Sigmoid colon (tissue), 6 donors: ENCODE measurements at regions not wholly inside any gene's neighbourhood (a gene's known extent, or its start where the extent isn't known, plus 50 kb on each side); places are given as distances from the start of the nearest gene placed in this dataset.
A peak's percentile ranks its signal among the peaks of the same experiment; 100 is the strongest.

Source experiments
- DNase-seq: peaks from one replicate; pipeline ENCODE4 v3.0.0-alpha.2; 2019
- H3K27ac ChIP-seq, 4 donors: fragments of 200-600 bp; sonication (generic); one replicate each; pipeline ENCODE4 v1.5.1; 2016 to 2019; ENCODE audit warnings: mild to moderate bottlenecking in 1 of 4
- H3K27me3 ChIP-seq, 3 donors: fragments of 200-600 bp; sonication (generic); one replicate each; pipeline ENCODE4 v1.5.1; 2019; ENCODE audit warnings: mild to moderate bottlenecking in 1 of 3
- H3K36me3 ChIP-seq, 4 donors: fragments of 200-600 bp; sonication (generic); one replicate each; pipeline ENCODE4 v1.5.1; 2016 to 2019
- H3K4me1 ChIP-seq, 4 donors: fragments of 200-600 bp; sonication (generic); one replicate each; pipeline ENCODE4 v1.5.1; 2017 to 2019
- H3K4me3 ChIP-seq, 4 donors: fragments of 200-600 bp; sonication (generic); one replicate each; pipeline ENCODE4 v1.5.1; 2017 to 2019; ENCODE audit warnings: mild to moderate bottlenecking in 2 of 4, moderate library complexity in 1 of 4
- H3K9me3 ChIP-seq, 4 donors: fragments of 200-600 bp in 3 of 4; sonication (generic) in 3 of 4; one replicate each; pipeline versions ENCODE4 v1.5.1 to v1.6.1; 2013 to 2019
- EP300 ChIP-seq, 4 donors: sonication (generic); formaldehyde crosslinking; IDR thresholded peaks; one replicate each; pipeline ENCODE4 v1.6.1; 2017; ENCODE audit warnings: antibody characterized with exemption in 4 of 4
- POLR2A ChIP-seq, 2 donors: fragments of 450-650 bp; IDR thresholded peaks; one replicate each; pipeline ENCODE4 v1.6.1; 2016; ENCODE audit warnings: antibody characterized with exemption in 2 of 2, mild to moderate bottlenecking in 2 of 2, moderate library complexity in 2 of 2
- POLR2AphosphoS5 ChIP-seq, 4 donors: sonication (generic); formaldehyde crosslinking; IDR thresholded peaks; one replicate each; pipeline ENCODE4 v1.6.1; 2017; ENCODE audit warnings: antibody characterized with exemption in 4 of 4
- WGBS, 2 donors: extraction: QIAGEN DNeasy Blood & Tissue Kit; methylation state at CpG; one replicate each; pipeline ENCODE4 v1.1.7; 2013; 5-methylcytosine and 5-hydroxymethylcytosine counted together
- intact Hi-C: fragments of 100-400 bp; cut with DNase I; formaldehyde crosslinking; loops from one replicate; pipeline ENCODE4 v1.15.1; 2023
- TF ChIP-seq, protein P1 (sequence below), 4 experiments: fragments of 450-650 bp in 3 of 4; fragments of 200-600 bp in 1 of 4; IDR thresholded peaks; one replicate each; pipeline ENCODE4 v1.5.1; 2016 to 2019; ENCODE audit warnings: antibody characterized with exemption in 4 of 4, mild to moderate bottlenecking in 3 of 4, moderate library complexity in 2 of 4
- donor health status: healthy with polysubstance abuse.
- donor health status: healthy.

DNA sequence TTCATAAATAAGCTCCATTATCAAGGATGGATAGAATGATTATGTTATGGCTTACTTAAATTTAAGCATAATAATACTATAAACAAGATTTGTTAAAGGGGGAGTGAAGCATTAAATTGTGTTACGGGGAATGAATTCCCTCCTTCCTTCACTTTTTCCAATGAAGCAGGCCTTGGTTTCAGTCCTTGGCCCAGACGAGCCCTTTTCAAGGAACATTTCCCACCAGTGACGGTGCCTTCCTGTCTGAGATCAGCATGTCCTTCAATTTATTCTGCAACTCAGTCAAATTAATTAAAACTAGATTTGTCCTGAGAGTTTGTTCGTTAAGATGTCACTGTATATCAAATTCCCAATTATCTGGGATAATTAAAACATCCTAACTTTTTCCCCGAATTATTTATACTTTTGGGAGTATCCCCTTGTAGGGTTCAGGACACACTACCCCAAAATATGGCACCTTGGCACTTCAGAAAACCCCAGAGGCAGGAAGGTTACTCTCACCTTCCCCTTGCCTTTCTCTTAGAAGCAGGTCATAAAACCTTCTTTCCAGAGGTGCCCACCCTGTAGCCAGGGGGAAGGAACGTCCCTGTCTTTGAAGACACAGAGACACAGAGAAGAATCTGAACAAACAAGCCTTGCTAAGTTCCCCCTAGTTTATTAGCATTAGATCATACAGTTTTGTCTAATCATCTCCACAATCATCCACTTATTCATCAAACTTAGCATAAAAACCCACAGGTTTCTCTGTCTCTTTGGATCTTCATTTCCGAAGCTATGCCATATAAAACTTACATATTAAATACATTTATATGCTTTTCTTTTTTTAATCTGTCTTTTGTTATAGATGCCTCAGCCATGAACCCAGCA is 86.2 kb upstream of the ARHGAP29 start:
- no peaks in the 10 kb centered on the region for H3K9me3 ChIP-seq
- no peak overlapping the region for H3K4me3 ChIP-seq
- H3K4me1 ChIP-seq, result peaks cover 0 to 27% (median 23%) of the 10 kb centered on the region in 4 donors
- H3K27ac ChIP-seq, result no peak overlapping the region
- no peaks in the 10 kb centered on the region for H3K27me3 ChIP-seq
- WGBS, 2 donors, result 71 to 83% methylated on average over 7 of the region's 7 CpGs
- intact Hi-C loops, result no loop called here
- TF ChIP-seq POLR2A (IDR thresholded peaks at IDR 0.05), result no peak
- no peak for TF ChIP-seq POLR2AphosphoS5 (IDR thresholded peaks at IDR 0.05)
- TF ChIP-seq, protein P1, sequence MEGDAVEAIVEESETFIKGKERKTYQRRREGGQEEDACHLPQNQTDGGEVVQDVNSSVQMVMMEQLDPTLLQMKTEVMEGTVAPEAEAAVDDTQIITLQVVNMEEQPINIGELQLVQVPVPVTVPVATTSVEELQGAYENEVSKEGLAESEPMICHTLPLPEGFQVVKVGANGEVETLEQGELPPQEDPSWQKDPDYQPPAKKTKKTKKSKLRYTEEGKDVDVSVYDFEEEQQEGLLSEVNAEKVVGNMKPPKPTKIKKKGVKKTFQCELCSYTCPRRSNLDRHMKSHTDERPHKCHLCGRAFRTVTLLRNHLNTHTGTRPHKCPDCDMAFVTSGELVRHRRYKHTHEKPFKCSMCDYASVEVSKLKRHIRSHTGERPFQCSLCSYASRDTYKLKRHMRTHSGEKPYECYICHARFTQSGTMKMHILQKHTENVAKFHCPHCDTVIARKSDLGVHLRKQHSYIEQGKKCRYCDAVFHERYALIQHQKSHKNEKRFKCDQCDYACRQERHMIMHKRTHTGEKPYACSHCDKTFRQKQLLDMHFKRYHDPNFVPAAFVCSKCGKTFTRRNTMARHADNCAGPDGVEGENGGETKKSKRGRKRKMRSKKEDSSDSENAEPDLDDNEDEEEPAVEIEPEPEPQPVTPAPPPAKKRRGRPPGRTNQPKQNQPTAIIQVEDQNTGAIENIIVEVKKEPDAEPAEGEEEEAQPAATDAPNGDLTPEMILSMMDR (IDR thresholded peaks at IDR 0.05), result no peak
- TF ChIP-seq EP300 (IDR thresholded peaks at IDR 0.05), result no peak
- no peak for DNase-seq
- H3K36me3 ChIP-seq, result no peaks in the 10 kb centered on the region

DNA sequence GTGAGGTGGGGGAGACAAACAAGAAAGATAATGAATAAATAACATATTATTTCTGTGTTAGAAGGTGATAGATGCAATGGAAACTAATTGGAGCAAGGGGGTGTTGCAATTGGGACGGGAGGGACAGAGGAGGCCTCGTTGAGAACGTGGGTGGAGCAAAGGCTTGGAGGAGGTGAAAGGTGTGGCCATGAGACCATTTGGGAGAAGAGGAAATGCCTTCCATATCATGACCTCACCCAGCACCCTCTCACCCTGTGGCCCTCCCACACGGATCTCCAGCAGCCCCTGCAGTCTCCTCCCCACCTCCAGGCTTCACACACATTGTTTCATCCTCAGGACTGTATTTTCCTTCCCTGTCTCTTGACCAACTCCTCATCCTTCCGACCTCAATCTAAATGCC is 85.3 kb upstream of the ARHGAP29 start:
- 60 to 75% methylated on average over 5 of the region's 5 CpGs for WGBS, 2 donors
- intact Hi-C loops, result no loop called here

DNA sequence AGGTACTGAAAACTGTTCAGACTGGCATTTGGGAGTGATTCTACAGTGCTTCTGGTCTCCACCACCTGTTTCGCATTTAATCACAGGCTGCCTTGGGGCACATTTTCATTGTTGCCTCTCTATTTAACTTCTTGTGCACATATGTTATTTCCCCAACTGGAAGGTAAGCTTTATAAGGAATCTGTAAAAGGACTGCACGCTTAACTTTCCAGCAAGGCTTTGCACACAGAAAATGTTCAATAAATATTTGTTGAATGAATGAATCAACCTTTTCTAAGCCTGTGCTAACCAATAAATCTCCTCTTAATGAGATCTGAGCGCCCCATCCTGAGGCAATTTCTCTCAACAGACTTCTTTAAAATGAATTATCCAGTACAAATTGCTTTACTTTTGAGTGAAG is 84.3 kb upstream of the ARHGAP29 start:
- intact Hi-C loops, result no loop called here
- Histone ChIP-seq H3K36me3 (no peaks in the 10 kb centered on the region), H3K27ac (no peak overlapping the region), H3K27me3 (no peaks in the 10 kb centered on the region), H3K4me3 (no peak overlapping the region), H3K4me1 (peaks cover 0 to 16% (median 13%) of the 10 kb centered on the region in 4 donors), H3K9me3 (no peaks in the 10 kb centered on the region)
- DNase-seq, result no peak
- TF ChIP-seq POLR2A (IDR thresholded peaks at IDR 0.05) (no peak), POLR2AphosphoS5 (IDR thresholded peaks at IDR 0.05) (no peak), EP300 (IDR thresholded peaks at IDR 0.05) (no peak)
- TF ChIP-seq, protein P1 (IDR thresholded peaks at IDR 0.05), result no peak
- WGBS, 2 donors, result 79 to 84% methylated on average over 3 of the region's 3 CpGs

More for the DNA sequence above, 85.3 kb upstream of the ARHGAP29 start:
- Histone ChIP-seq H3K9me3 (no peaks in the 10 kb centered on the region), H3K27ac (no peak overlapping the region), H3K36me3 (no peaks in the 10 kb centered on the region), H3K4me1 (peaks cover 0 to 27% (median 23%) of the 10 kb centered on the region in 4 donors), H3K4me3 (no peak overlapping the region), H3K27me3 (no peaks in the 10 kb centered on the region)
- no peak for DNase-seq
- TF ChIP-seq, protein P1 (IDR thresholded peaks at IDR 0.05), result no peak
- TF ChIP-seq POLR2AphosphoS5 (IDR thresholded peaks at IDR 0.05) (no peak), POLR2A (IDR thresholded peaks at IDR 0.05) (no peak), EP300 (IDR thresholded peaks at IDR 0.05) (no peak)

DNA sequence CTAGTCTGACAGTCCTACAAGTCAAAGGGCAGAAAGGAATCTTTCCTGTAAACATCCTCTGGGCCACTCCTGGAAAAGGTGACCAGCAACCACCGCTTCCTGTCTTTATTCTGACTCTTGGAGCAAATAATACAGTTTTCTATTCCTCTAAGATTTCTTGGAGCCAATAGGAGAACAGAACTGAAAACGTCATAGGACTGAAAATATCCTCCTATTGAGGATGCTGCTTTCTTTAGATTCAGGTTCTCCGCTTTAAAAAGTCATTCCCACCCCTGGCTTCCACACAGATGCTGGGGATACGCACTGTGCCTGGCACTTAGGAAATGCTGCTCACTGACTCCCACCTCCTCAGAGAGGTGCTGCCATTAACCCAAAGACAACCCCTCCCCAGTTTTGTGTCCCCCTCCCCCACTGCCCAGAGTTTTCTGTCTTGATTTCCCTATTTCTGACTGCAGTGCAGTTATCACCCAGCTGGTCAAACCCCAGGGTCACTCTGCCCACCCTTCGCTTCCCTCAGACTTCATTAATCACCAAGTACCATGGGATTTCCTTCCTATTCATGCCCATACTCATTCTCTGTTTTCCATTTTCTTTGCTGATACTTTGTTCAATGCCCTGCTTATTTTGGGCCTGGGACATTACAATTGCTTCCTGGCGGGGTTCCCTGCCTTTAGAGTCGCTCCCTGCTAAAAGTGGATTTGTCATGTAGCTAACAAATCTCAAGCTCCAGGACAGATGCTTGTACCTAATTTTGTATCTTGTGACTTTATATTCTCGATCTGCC is 82.1 kb upstream of the ARHGAP29 start:
- H3K4me3 ChIP-seq, result no peak overlapping the region
- H3K27ac ChIP-seq, result peak overlapping the region in 1 of 4 donors; percentile 17
- intact Hi-C loops, result no loop called here
- no peaks in the 10 kb centered on the region for H3K9me3 ChIP-seq
- no peaks in the 10 kb centered on the region for H3K36me3 ChIP-seq
- WGBS, 2 donors, result 84 to 85% methylated on average over 8 of the region's 8 CpGs
- no peaks in the 10 kb centered on the region for H3K27me3 ChIP-seq
- no peaks in the 10 kb centered on the region for H3K4me1 ChIP-seq
- TF ChIP-seq POLR2AphosphoS5 (IDR thresholded peaks at IDR 0.05) (no peak), POLR2A (IDR thresholded peaks at IDR 0.05) (no peak), EP300 (IDR thresholded peaks at IDR 0.05) (no peak)
- TF ChIP-seq, protein P1 (IDR thresholded peaks at IDR 0.05), result no peak
- DNase-seq, result no peak
